ENCODE measurements at regions not wholly inside any gene's neighbourhood (a gene's known extent, or its start where the extent isn't known, plus 50 kb on each side); places are given as distances from the start of the nearest gene placed in this dataset.
A peak's percentile ranks its signal among the peaks of the same experiment; 100 is the strongest.
"Not testable (repeated sequence)": the region's sequence is repeated elsewhere in the genome, so short reads cannot be mapped to it uniquely, and the experiment has no call there.

- no peak for DNase-seq
These were observed 151.1 kb downstream of the TFPI2 start for GRCh38 chr7:93739424-93739823.

GRCh38 chr7:93737953-93738352 is 152.6 kb downstream of the TFPI2 start:
- DNase-seq, result no peak

- peak; percentile 14 for DNase-seq
These were observed 153.7 kb downstream of the TFPI2 start for GRCh38 chr7:93736668-93737369.

- DNase-seq, result no peak
These were observed 153.8 kb upstream of the CALCR start for GRCh38 chr7:93728292-93728691.

GRCh38 chr7:93725954-93726353 is 151.4 kb upstream of the CALCR start:
- DNase-seq, result no peak

GRCh38 chr7:93723424-93724124 is 149.1 kb upstream of the CALCR start:
- no peak for DNase-seq

- DNase-seq, result no peak
These were observed 145.6 kb upstream of the CALCR start for GRCh38 chr7:93720106-93720505.

- DNase-seq, result peak; percentile 50
These were observed 145.0 kb upstream of the CALCR start for GRCh38 chr7:93719546-93719945.

GRCh38 chr7:93717217-93717900 is 142.8 kb upstream of the CALCR start:
- no peak for DNase-seq

- DNase-seq, result peak; percentile 52
These were observed 140.7 kb upstream of the CALCR start for GRCh38 chr7:93715234-93715633.

GRCh38 chr7:93711926-93712325 is 137.4 kb upstream of the CALCR start:
- no peak for DNase-seq

GRCh38 chr7:93708255-93708654 is 133.7 kb upstream of the CALCR start:
- DNase-seq, result not testable (repeated sequence)

- no peak for DNase-seq
These were observed 132.7 kb upstream of the CALCR start for GRCh38 chr7:93707249-93707648.

- not testable (repeated sequence) for DNase-seq
These were observed 131.6 kb upstream of the CALCR start for GRCh38 chr7:93706162-93706561.

GRCh38 chr7:93704217-93704616 is 129.7 kb upstream of the CALCR start:
- DNase-seq, result no peak

GRCh38 chr7:93697901-93698300 is 123.4 kb upstream of the CALCR start:
- no peak for DNase-seq

GRCh38 chr7:93693796-93694195 is 119.3 kb upstream of the CALCR start:
- no peak for DNase-seq

GRCh38 chr7:93690021-93690420 is 115.5 kb upstream of the CALCR start:
- DNase-seq, result no peak

- DNase-seq, result no peak
These were observed 103.7 kb upstream of the CALCR start for GRCh38 chr7:93678185-93678584.

- no peak for DNase-seq
These were observed 89.2 kb upstream of the CALCR start for GRCh38 chr7:93663561-93664299.

GRCh38 chr7:93658163-93658562 is 83.6 kb upstream of the CALCR start:
- DNase-seq, result not testable (repeated sequence)

- DNase-seq, result no peak
These were observed 77.2 kb upstream of the CALCR start for GRCh38 chr7:93651603-93652159.

GRCh38 chr7:93646538-93646937 is 72.0 kb upstream of the CALCR start:
- DNase-seq, result no peak

All from fibroblast of skin of scalp (primary cell).